IMR-90 (cell line): ENCODE measurements at regions not wholly inside any gene's neighbourhood (a gene's known extent, or its start where the extent isn't known, plus 50 kb on each side); places are given as distances from the start of the nearest gene placed in this dataset.

Source experiments
- ATAC-seq: fragments of 200-7000 bp; cut with Tn5 transposase; 2 replicates; pipeline ENCODE4 v1.9.1; 2020; ENCODE audit warnings: low read depth, mild to moderate bottlenecking, moderate library complexity
- BruUV-seq: library from RNA; stranded (reverse); fragments of 400-500 nt; replicated peaks from 2 replicates; lab custom pipeline; 2021; lab: Mats Ljungman, UMichigan
- CTCF ChIA-PET: fragments of 300-600 bp; formaldehyde crosslinking; extraction: SDS; loops from one replicate; lab custom pipeline; 2021; ENCODE audit warnings: antibody characterized with exemption; lab: Yijun Ruan, JAX
- POLR2A ChIA-PET: fragments of 300-600 bp; sonication (Branson Sonifier 250); formaldehyde crosslinking; loops from one replicate; lab custom pipeline; 2022; ENCODE audit warnings: antibody characterized with exemption; ENCODE audit not compliant: unreplicated experiment; lab: Charles Lee
- DNase-seq: peaks from one replicate; pipeline ENCODE4 v3.0.0; 2013
- H2AFZ ChIP-seq: replicated peaks from 2 replicates; pipeline ENCODE3; 2013; ENCODE audit warnings: low read length, mild to moderate bottlenecking; ENCODE audit not compliant: poor library complexity
- H2AK5ac ChIP-seq: 2 replicates; pipeline ENCODE4 v1.6.1; 2013; ENCODE audit warnings: low read depth, low read length, inconsistent platforms
- H2AK9ac ChIP-seq: replicated peaks from 2 replicates; pipeline ENCODE3; 2013; ENCODE audit warnings: mild to moderate bottlenecking, low read depth, low read length, moderate library complexity; ENCODE audit not compliant: poor library complexity
- H2BK120ac ChIP-seq: 2 replicates; pipeline ENCODE4 v1.6.1; 2013; ENCODE audit warnings: low read depth, low read length, inconsistent platforms
- H2BK15ac ChIP-seq: 3 replicates; pipeline ENCODE4 v1.6.1; 2013; ENCODE audit warnings: low read depth, low read length, inconsistent platforms
- H2BK20ac ChIP-seq: 2 replicates; pipeline ENCODE4 v1.6.1; 2013; ENCODE audit warnings: low read depth, mild to moderate bottlenecking, inconsistent platforms, low read length, moderate library complexity
- H2BK5ac ChIP-seq: 2 replicates; pipeline ENCODE4 v1.6.1; 2013; ENCODE audit warnings: mild to moderate bottlenecking, low read depth, low read length, inconsistent platforms; ENCODE audit not compliant: poor library complexity, severe bottlenecking
- H3K14ac ChIP-seq: replicated peaks from 2 replicates; pipeline ENCODE4 v1.6.1; 2013; ENCODE audit warnings: low read depth, low read length, inconsistent platforms
- H3K18ac ChIP-seq: 2 replicates; pipeline ENCODE4 v1.6.1; 2013; ENCODE audit warnings: low read depth, low read length, control low read depth
- H3K23ac ChIP-seq: 2 replicates; pipeline ENCODE4 v1.6.1; 2013; ENCODE audit warnings: low read depth, low read length, inconsistent platforms
- H3K27ac ChIP-seq: 2 replicates; pipeline ENCODE4 v1.5.1; 2013; ENCODE audit warnings: mild to moderate bottlenecking, control low read depth, low read length; ENCODE audit not compliant: insufficient read depth
- H3K27me3 ChIP-seq: 2 replicates; pipeline ENCODE4 v1.6.1; 2013; ENCODE audit warnings: low read length; ENCODE audit not compliant: control insufficient read depth, insufficient read depth
- H3K36me3 ChIP-seq: 2 replicates; pipeline ENCODE4 v1.6.1; 2013; ENCODE audit warnings: low read length, mixed read lengths; ENCODE audit not compliant: control insufficient read depth, insufficient read depth
- H3K4ac ChIP-seq: 2 replicates; pipeline ENCODE4 v1.6.1; 2013; ENCODE audit warnings: low read depth, low read length, inconsistent platforms
- H3K4me1 ChIP-seq: 2 replicates; pipeline ENCODE4 v1.6.1; 2013; ENCODE audit warnings: low read length, mixed read lengths; ENCODE audit not compliant: control insufficient read depth, insufficient read depth
- H3K4me2 ChIP-seq: 2 replicates; pipeline ENCODE4 v1.6.1; 2013; ENCODE audit warnings: low read depth, mild to moderate bottlenecking, control low read depth, low read length, moderate library complexity
- H3K4me3 ChIP-seq: 2 replicates; pipeline ENCODE4 v1.5.1; 2013; ENCODE audit warnings: low read depth, mild to moderate bottlenecking, control low read depth, low read length, moderate library complexity; ENCODE audit not compliant: insufficient read depth
- H3K56ac ChIP-seq: 2 replicates; pipeline ENCODE4 v1.6.1; 2013; ENCODE audit warnings: low read length, inconsistent platforms; ENCODE audit not compliant: insufficient read depth; ENCODE audit errors: extremely low read depth
- H3K79me1 ChIP-seq, 2 experiments: 2 replicates each; pipeline ENCODE4 v1.6.1; 2013; ENCODE audit warnings: low read length in 2 of 2, inconsistent platforms in 1 of 2, low read depth in 1 of 2
- H3K9ac ChIP-seq: 2 replicates; pipeline ENCODE4 v1.6.1; 2013; ENCODE audit warnings: low read depth, low read length, control low read depth
- H3K9me1 ChIP-seq: 2 replicates; pipeline ENCODE4 v1.6.1; 2013; ENCODE audit warnings: low read length, inconsistent platforms; ENCODE audit not compliant: insufficient read depth
- H3K9me3 ChIP-seq: 2 replicates; pipeline ENCODE4 v1.6.1; 2013; ENCODE audit warnings: low read length; ENCODE audit not compliant: control insufficient read depth, insufficient read depth
- H4K20me1 ChIP-seq: 2 replicates; pipeline ENCODE4 v1.6.1; 2013; ENCODE audit warnings: low read length, inconsistent platforms; ENCODE audit not compliant: insufficient read depth
- H4K5ac ChIP-seq: 2 replicates; pipeline ENCODE4 v1.6.1; 2013; ENCODE audit warnings: mild to moderate bottlenecking, low read depth, low read length, control low read depth
- H4K8ac ChIP-seq, 2 experiments: 2 replicates each; pipeline ENCODE4 v1.6.1; 2013; ENCODE audit warnings: low read depth in 2 of 2, low read length in 2 of 2, control low read depth in 1 of 2, inconsistent platforms in 1 of 2
- H4K91ac ChIP-seq: 2 replicates; pipeline ENCODE4 v1.6.1; 2013; ENCODE audit warnings: low read depth, low read length, inconsistent platforms; ENCODE audit not compliant: insufficient read depth
- BHLHE40 ChIP-seq: fragments of 150-350 bp; IDR thresholded peaks from 2 replicates; pipeline ENCODE4 v1.6.1; 2016; ENCODE audit warnings: mild to moderate bottlenecking, low read depth, low read length
- CEBPB ChIP-seq: IDR thresholded peaks from 2 replicates; pipeline ENCODE4 v1.6.1; 2012; ENCODE audit warnings: low read depth, low read length, improper control_type of control experiment
- CHD1 ChIP-seq: IDR thresholded peaks from 2 replicates; pipeline ENCODE4 v1.6.1; 2012; ENCODE audit warnings: low read depth, low read length, improper control_type of control experiment
- ELK1 ChIP-seq: fragments of 150-350 bp; IDR thresholded peaks from 2 replicates; pipeline ENCODE4 v1.6.1; 2016; ENCODE audit warnings: low read depth, mild to moderate bottlenecking, low read length, moderate library complexity, borderline replicate concordance
- FOS ChIP-seq: fragments of 150-350 bp; IDR thresholded peaks from 2 replicates; pipeline ENCODE4 v1.6.1; 2016; ENCODE audit warnings: low read depth, low read length
- MAFK ChIP-seq: IDR thresholded peaks from 2 replicates; pipeline ENCODE4 v1.6.1; 2012; ENCODE audit warnings: low read depth, low read length, improper control_type of control experiment
- MAZ ChIP-seq: IDR thresholded peaks from 2 replicates; pipeline ENCODE4 v1.6.1; 2012; ENCODE audit warnings: low read depth, mild to moderate bottlenecking, low read length, improper control_type of control experiment, moderate library complexity, borderline replicate concordance
- MXI1 ChIP-seq: IDR thresholded peaks from 2 replicates; pipeline ENCODE4 v1.6.1; 2012; ENCODE audit warnings: low read depth, mild to moderate bottlenecking, low read length, moderate library complexity, borderline replicate concordance
- NFE2L2 ChIP-seq: fragments of 150-350 bp; IDR thresholded peaks from 2 replicates; pipeline ENCODE4 v1.6.1; 2016; ENCODE audit warnings: low read depth, mild to moderate bottlenecking, low read length
- POLR2A ChIP-seq: IDR thresholded peaks from 2 replicates; pipeline ENCODE4 v1.6.1; 2012; ENCODE audit warnings: mild to moderate bottlenecking, low read depth, low read length
- RCOR1 ChIP-seq: IDR thresholded peaks from 2 replicates; pipeline ENCODE4 v1.6.1; 2012; ENCODE audit warnings: mild to moderate bottlenecking, low read length, improper control_type of control experiment; ENCODE audit not compliant: insufficient replicate concordance
- RFX5 ChIP-seq: IDR thresholded peaks from 2 replicates; pipeline ENCODE4 v1.8.0; 2012; ENCODE audit warnings: low read depth, mild to moderate bottlenecking, low read length, moderate library complexity
- SMC3 ChIP-seq: fragments of 150-350 bp; IDR thresholded peaks from 2 replicates; pipeline ENCODE4 v1.6.1; 2016; ENCODE audit warnings: low read depth, mild to moderate bottlenecking, antibody characterized with exemption, low read length, moderate library complexity
- USF2 ChIP-seq: fragments of 150-350 bp; IDR thresholded peaks from 2 replicates; pipeline ENCODE4 v1.6.1; 2017; ENCODE audit warnings: mild to moderate bottlenecking, antibody characterized with exemption, low read length, low read depth
- WGBS, 2 experiments: methylation state at CpG; one replicate each; pipeline versions ENCODE4 v1.1.5 to v1.1.7; 2013; ENCODE audit warnings: missing lambda C conversion rate in 2 of 2; ENCODE audit not compliant: insufficient read length in 1 of 2; ENCODE audit errors: extremely low coverage in 2 of 2; 5-methylcytosine and 5-hydroxymethylcytosine counted together
- dilution Hi-C: fragments of 300-500 bp; cut with HindIII; formaldehyde crosslinking; loops from one replicate; pipeline ENCODE4 v1.14.3; 2018; ENCODE audit warnings: low sequenced_read_pairs; ENCODE audit not compliant: unreplicated experiment
- in situ Hi-C: fragments of 300-500 bp; cut with MboI; formaldehyde crosslinking; loops from 3 replicates; pipeline ENCODE4 v1.14.3; 2019; ENCODE audit warnings: low sequenced_read_pairs, inconsistent platforms, mixed read lengths
- intact Hi-C: fragments of 100-400 bp; cut with micrococcal nuclease; formaldehyde crosslinking; loops from 2 replicates; pipeline ENCODE4 v1.10.0; 2022

- intact Hi-C loops (loop anchor here (10.0 kb wide), 1 partner anchor 908 kb away; no protein-coding TSS in a partner anchor), in situ Hi-C loops (loop anchor here (25.0 kb wide), 1 partner anchor 265 kb away; no protein-coding TSS in a partner anchor), dilution Hi-C loops (no loop called here)
- Histone ChIP-seq H3K36me3 (no peaks in the 10 kb centered on the region), H3K9ac (no peak overlapping the region), H3K14ac (no peak overlapping the region), H2AFZ (no peak overlapping the region), H3K27me3 (no peaks in the 10 kb centered on the region), H2BK120ac (no peak overlapping the region), H3K4me2 (no peak overlapping the region), H2AK5ac (no peak overlapping the region), H3K79me1 (no peaks in the 10 kb centered on the region), H3K23ac (no peak overlapping the region), H3K4ac (no peak overlapping the region), H2BK15ac (no peak overlapping the region), H4K8ac (no peak overlapping the region), H4K20me1 (no peaks in the 10 kb centered on the region), H2AK9ac (no peak overlapping the region), H3K9me1 (no peaks in the 10 kb centered on the region), H2BK5ac (no peak overlapping the region), H4K91ac (no peak overlapping the region), H3K4me1 (no peaks in the 10 kb centered on the region), H2BK20ac (no peak overlapping the region), H3K27ac (no peak overlapping the region), H3K4me3 (no peak overlapping the region), H3K18ac (no peak overlapping the region), H3K9me3 (no peaks in the 10 kb centered on the region), H3K56ac (no peak overlapping the region), H4K5ac (no peak overlapping the region)
- CTCF ChIA-PET: no interaction called here
- no TSS peak for BruUV-seq
- POLR2A ChIA-PET: no interaction called here
- no peak for ATAC-seq
- no peak for TF ChIP-seq SMC3
- TF ChIP-seq ELK1: no peak
- TF ChIP-seq POLR2A: no peak
- no peak for TF ChIP-seq FOS
- TF ChIP-seq NFE2L2: no peak
- TF ChIP-seq MXI1: no peak
- no peak for TF ChIP-seq CEBPB
- TF ChIP-seq RCOR1: no peak
- TF ChIP-seq MAZ: no peak
- TF ChIP-seq BHLHE40: no peak
- TF ChIP-seq MAFK: no peak
- TF ChIP-seq USF2: no peak
- TF ChIP-seq CHD1: no peak
- no peak for TF ChIP-seq RFX5
- no peak for DNase-seq
- no CpG with 5 or more reads among the region's 3 CpGs for WGBS, 2 experiments
Observed at GRCh38 chr2:40752796-40753195, 300.9 kb upstream of the SLC8A1 start.
